HCT116 (cell line): ENCODE measurements at regions not wholly inside any gene's neighbourhood (a gene's known extent, or its start where the extent isn't known, plus 50 kb on each side); places are given as distances from the start of the nearest gene placed in this dataset.

Experiments used
- ATAC-seq: fragments of 200-7000 bp; cut with Tn5 transposase; 2 replicates; pipeline ENCODE4 v1.9.1; 2020; ENCODE audit warnings: mild to moderate bottlenecking, moderate library complexity
- BruUV-seq: library from RNA; stranded (reverse); fragments of 400-500 nt; replicated peaks from 2 replicates; lab custom pipeline; 2021; lab: Mats Ljungman, UMichigan
- CTCF ChIA-PET: fragments of 300-600 bp; sonication (Branson Sonifier 250); formaldehyde crosslinking; loops from one replicate; lab custom pipeline; 2021; ENCODE audit warnings: antibody characterized with exemption; lab: Charles Lee
- POLR2A ChIA-PET: fragments of 300-600, 350-600 bp; sonication (Branson Sonifier 250); formaldehyde crosslinking; loops from one replicate; lab custom pipeline; 2021; ENCODE audit warnings: antibody characterized with exemption; lab: Charles Lee
- RAD21 ChIA-PET, 2 experiments: fragments of 300-600 bp; sonication (Branson Sonifier 250); formaldehyde crosslinking; loops; one replicate each; lab custom pipeline; 2023; ENCODE audit warnings: low total read pairs in 2 of 2; ENCODE audit not compliant: uncharacterized antibody in 2 of 2, unreplicated experiment in 2 of 2, low non-redundant PET in 1 of 2; lab: Charles Lee
- DNase-seq: peaks from one replicate; pipeline ENCODE4 v3.0.0-alpha.2; 2010; ENCODE audit warnings: low read depth, low spot score
- H2AFZ ChIP-seq: fragments of 200-600 bp; shearing (Covaris generic), sonication (generic); 2 replicates; pipeline ENCODE4 v1.6.1; 2017; ENCODE audit warnings: low read depth, mixed run types, mixed read lengths, antibody characterized with exemption, low read length; ENCODE audit not compliant: poor library complexity, severe bottlenecking
- H3K27ac ChIP-seq: 2 replicates; pipeline ENCODE4 v1.5.1; 2012; ENCODE audit warnings: low read depth, low read length
- H3K27me3 ChIP-seq: fragments of 200-600 bp; sonication (generic); 2 replicates; pipeline ENCODE4 v1.6.1; 2016; ENCODE audit warnings: mixed run types, low read length, mixed read lengths; ENCODE audit not compliant: insufficient read depth
- H3K36me3 ChIP-seq, 2 experiments: fragments of 200-500 bp in 1 of 2; fragments of 200-600 bp in 1 of 2; sonication (Bioruptor generic) in 1 of 2; sonication (generic) in 1 of 2; 2 replicates each; pipeline versions ENCODE4 v1.5.1 to v1.6.1; 2014 to 2016; ENCODE audit warnings: low read length in 2 of 2, inconsistent platforms in 1 of 2, mixed read lengths in 1 of 2, mixed run types in 1 of 2; ENCODE audit not compliant: insufficient read depth in 2 of 2, control insufficient read depth in 1 of 2
- H3K4me1 ChIP-seq, 2 experiments: fragments of 200-600 bp in 1 of 2; sonication (generic) in 1 of 2; 2 replicates each; pipeline versions ENCODE4 v1.5.1 to v1.6.1; 2012 to 2017; ENCODE audit warnings: low read length in 2 of 2, inconsistent platforms in 1 of 2, mild to moderate bottlenecking in 1 of 2, mixed read lengths in 1 of 2, mixed run types in 1 of 2, moderate library complexity in 1 of 2; ENCODE audit not compliant: insufficient read depth in 2 of 2, control insufficient read depth in 1 of 2
- H3K4me2 ChIP-seq: fragments of 200-600 bp; sonication (generic); 2 replicates; pipeline ENCODE4 v1.6.1; 2017; ENCODE audit warnings: mixed run types, low read length, mixed read lengths
- H3K4me3 ChIP-seq, 2 experiments: fragments of 200-600 bp in 1 of 2; sonication (generic) in 1 of 2; replicated peaks in 1 of 2; 2 replicates each; pipeline ENCODE4 v1.5.1; 2011 to 2016; ENCODE audit warnings: low read length in 2 of 2, control low read depth in 1 of 2, low read depth in 1 of 2, mild to moderate bottlenecking in 1 of 2, mixed read lengths in 1 of 2, mixed run types in 1 of 2
- H3K79me2 ChIP-seq: fragments of 200-600 bp; sonication (generic); 2 replicates; pipeline ENCODE4 v1.6.1; 2017; ENCODE audit warnings: mild to moderate bottlenecking, mixed run types, low read length, moderate library complexity, mixed read lengths; ENCODE audit not compliant: insufficient read depth
- H3K9ac ChIP-seq: fragments of 200-600 bp; sonication (generic); 2 replicates; pipeline ENCODE4 v1.6.1; 2016; ENCODE audit warnings: low read length, mixed read lengths
- H3K9me2 ChIP-seq: fragments of 200-600 bp; sonication (generic), shearing (Covaris generic); 2 replicates; pipeline ENCODE4 v1.6.1; 2017; ENCODE audit warnings: mixed run types, mild to moderate bottlenecking, moderate library complexity; ENCODE audit not compliant: insufficient read depth
- H3K9me3 ChIP-seq, 2 experiments: fragments of 200-500 bp in 1 of 2; fragments of 200-600 bp in 1 of 2; sonication (Bioruptor generic) in 1 of 2; sonication (generic) in 1 of 2; 2 replicates each; pipeline ENCODE4 v1.6.1; 2014 to 2017; ENCODE audit warnings: low read length in 2 of 2, mixed read lengths in 2 of 2, inconsistent platforms in 1 of 2, low read depth in 1 of 2, mild to moderate bottlenecking in 1 of 2, mixed run types in 1 of 2, moderate library complexity in 1 of 2; ENCODE audit not compliant: control insufficient read depth in 1 of 2, insufficient read depth in 1 of 2
- H4K20me1 ChIP-seq: fragments of 200-600 bp; sonication (generic), shearing (Covaris generic); 2 replicates; pipeline ENCODE4 v1.6.1; 2017; ENCODE audit warnings: mixed run types, mild to moderate bottlenecking, moderate library complexity; ENCODE audit not compliant: insufficient read depth
- ATF3 ChIP-seq: IDR thresholded peaks from 2 replicates; pipeline ENCODE4 v1.6.1; 2012
- CBX3 ChIP-seq: IDR thresholded peaks from 2 replicates; pipeline ENCODE4 v1.6.1; 2012; ENCODE audit warnings: low read depth
- CEBPB ChIP-seq: IDR thresholded peaks from 2 replicates; pipeline ENCODE4 v1.6.1; 2012; ENCODE audit warnings: low read depth
- CTCF ChIP-seq, 3 experiments: fragments of 200-600 bp in 1 of 3; sonication (generic) in 1 of 3; IDR thresholded peaks in 2 of 3; conservative IDR thresholded peaks in 1 of 3; 2 replicates each; pipeline ENCODE4 v1.5.1; 2012 to 2017; ENCODE audit warnings: low read depth in 2 of 3, low read length in 2 of 3, antibody characterized with exemption in 1 of 3, borderline replicate concordance in 1 of 3, control low read depth in 1 of 3, mild to moderate bottlenecking in 1 of 3, mixed read lengths in 1 of 3, mixed run types in 1 of 3, moderate library complexity in 1 of 3; ENCODE audit not compliant: insufficient read depth in 1 of 3
- EZH2 ChIP-seq: fragments of 200-600 bp; sonication (generic); IDR thresholded peaks from 2 replicates; pipeline ENCODE4 v1.6.1; 2017; ENCODE audit warnings: antibody characterized with exemption, mixed run types
- EZH2phosphoT487 ChIP-seq: fragments of 200-600 bp; IDR thresholded peaks from 2 replicates; pipeline ENCODE4 v1.6.1; 2018; ENCODE audit warnings: antibody characterized with exemption, borderline replicate concordance
- FOSL1 ChIP-seq: IDR thresholded peaks from 2 replicates; pipeline ENCODE4 v1.6.1; 2012; ENCODE audit warnings: low read depth
- MAX ChIP-seq: IDR thresholded peaks from 2 replicates; pipeline ENCODE4 v1.6.1; 2012
- POLR2A ChIP-seq: IDR thresholded peaks from 2 replicates; pipeline ENCODE4 v1.7.0; 2011; ENCODE audit warnings: borderline replicate concordance; ENCODE audit not compliant: insufficient read depth, insufficient read length; ENCODE audit errors: extremely low read depth
- RAD21 ChIP-seq: IDR thresholded peaks from 2 replicates; pipeline ENCODE4 v1.6.1; 2012; ENCODE audit warnings: low read depth, mild to moderate bottlenecking
- SIN3A ChIP-seq: IDR thresholded peaks from 2 replicates; pipeline ENCODE4 v1.6.1; 2012; ENCODE audit warnings: low read depth
- SRF ChIP-seq: IDR thresholded peaks from 2 replicates; pipeline ENCODE4 v1.6.1; 2012; ENCODE audit warnings: low read depth
- YY1 ChIP-seq: IDR thresholded peaks from 2 replicates; pipeline ENCODE4 v1.6.1; 2011; ENCODE audit warnings: low read length, low read depth, moderate library complexity, mild to moderate bottlenecking; ENCODE audit not compliant: insufficient replicate concordance; ENCODE audit errors: extremely low read depth
- ZBTB33 ChIP-seq: IDR thresholded peaks from 2 replicates; pipeline ENCODE4 v1.6.1; 2011; ENCODE audit warnings: mild to moderate bottlenecking, low read length, moderate library complexity; ENCODE audit not compliant: insufficient replicate concordance; ENCODE audit errors: extremely low read depth
- intact Hi-C: fragments of 100-400 bp; cut with micrococcal nuclease; formaldehyde crosslinking; loops from 2 replicates; pipeline ENCODE4 v1.10.0; 2022

GRCh38 chr3:15953841-15954240 is 156.1 kb upstream of the ANKRD28 start:
- H3K9me2 ChIP-seq, result no peaks in the 10 kb centered on the region
- no peak overlapping the region for H3K9ac ChIP-seq
- no peaks in the 10 kb centered on the region for H3K9me3 ChIP-seq
- H3K79me2 ChIP-seq, result no peaks in the 10 kb centered on the region
- peak; percentile 74 for ATAC-seq
- no peak overlapping the region for H2AFZ ChIP-seq
- H3K27me3 ChIP-seq, result no peaks in the 10 kb centered on the region
- CTCF ChIA-PET, result interaction anchor here (0.9 to 1.9 kb wide), 3 partner anchors 11 to 20 kb away, joined by 3 to 5 read pairs (median 4); no protein-coding TSS in a partner anchor
- no peaks in the 10 kb centered on the region for H3K36me3 ChIP-seq
- no peaks in the 10 kb centered on the region for H3K4me1 ChIP-seq
- TF ChIP-seq CTCF (IDR thresholded peaks at IDR 0.05 in 2 of 3, conservative IDR thresholded peaks at IDR 0.05 in 1 of 3; ENCODE audit: borderline replicate concordance in 1 of 3, insufficient read depth in 1 of 3, low read depth in 2 of 3, low read length in 2 of 3) (peak; percentile 16 to 42 (median 38); a peak in 5 of 6 replicates), ATF3 (no peak), ZBTB33 (no peak), EZH2phosphoT487 (no peak), YY1 (no peak), SRF (no peak), POLR2A (no peak), SIN3A (no peak), FOSL1 (no peak), RAD21 (peak; percentile 26; the same call in 1 of the 2 replicates), EZH2 (no peak), MAX (no peak), CBX3 (no peak), CEBPB (0 out of 2 replicates have a peak, but pooled peaks have one; percentile 24)
- intact Hi-C loops, result no loop called here
- peak; percentile 10 for DNase-seq
- no peaks in the 10 kb centered on the region for H4K20me1 ChIP-seq
- no peak overlapping the region for H3K4me3 ChIP-seq
- no peak overlapping the region for H3K27ac ChIP-seq
- POLR2A ChIA-PET, result no interaction called here
- BruUV-seq, result no TSS peak
- RAD21 ChIA-PET, result interaction anchor here in 1 of 2 experiments (0.6 kb wide), 1 partner anchor 444 kb away, joined by 4 read pairs; no protein-coding TSS in a partner anchor
- H3K4me2 ChIP-seq, result no peak overlapping the region
